ENCODE measurements at regions not wholly inside any gene's neighbourhood (a gene's known extent, or its start where the extent isn't known, plus 50 kb on each side); places are given as distances from the start of the nearest gene placed in this dataset.

- ATAC-seq = no peak
- no peak overlapping the region for H3K4me2 ChIP-seq (ENCODE audit: low read depth, low read length)
- in situ Hi-C loops (cut with HindIII; ENCODE audit: extremely low pct_ligation_motif_present, low pct_unique_long_range_greater_than_20kb) (no loop called here), intact Hi-C loops (cut with micrococcal nuclease; ENCODE audit: unreplicated experiment) (no loop called here)
- H3K27ac ChIP-seq (ENCODE audit: extremely low read length, insufficient read depth, low read length) = no peak overlapping the region
- TF ChIP-seq IRF9 (CRISPR knock-in tag; IDR thresholded peaks at IDR 0.05; ENCODE audit: borderline replicate concordance) (no peak), HNRNPK (IDR thresholded peaks at IDR 0.05; ENCODE audit: low read depth, low read length, poor library complexity, severe bottlenecking) (peak; percentile 90), ZNF567 (CRISPR knock-in tag; IDR thresholded peaks at IDR 0.05; ENCODE audit: borderline replicate concordance) (no peak), KDM5B (CRISPR knock-in tag; IDR thresholded peaks at IDR 0.05; ENCODE audit: borderline replicate concordance) (no peak)
- H2AFZ ChIP-seq (ENCODE audit: low read length) = no peak overlapping the region
- CTCF ChIA-PET (ENCODE audit: low intra/inter-chr PET ratio, low total read pairs) = no interaction called here
- H3K36me3 ChIP-seq (replicated peaks in 1 of 2; ENCODE audit: control insufficient read depth in 1 of 2, insufficient read depth in 2 of 2, low read length in 2 of 2) = no peaks in the 10 kb centered on the region
- no peak overlapping the region for H3K4me3 ChIP-seq (replicated peaks in 1 of 3; ENCODE audit: insufficient read depth in 1 of 3, low read depth in 2 of 3, low read length in 3 of 3)
- H4K20me1 ChIP-seq (ENCODE audit: insufficient read depth, low read length) = no peaks in the 10 kb centered on the region
- POLR2A ChIA-PET = no interaction called here
- WGBS (ENCODE audit: low lambda C conversion rate) = 15% methylated on average over 4 of the region's 4 CpGs
- H3K9me3 ChIP-seq (ENCODE audit: low read length) = no peaks in the 10 kb centered on the region
- no peak overlapping the region for H3K9ac ChIP-seq (ENCODE audit: insufficient read depth, low read depth, low read length)
- H3K27me3 ChIP-seq (ENCODE audit: control insufficient read depth in 1 of 2, insufficient read depth in 2 of 2, low read length in 2 of 2) = no peaks in the 10 kb centered on the region
- no peak for FAIRE-seq
- no peaks in the 10 kb centered on the region for H3K79me2 ChIP-seq (ENCODE audit: insufficient read depth, low read length)
- no peaks in the 10 kb centered on the region for H3K4me1 ChIP-seq (ENCODE audit: insufficient read depth, low read length)
- BruUV-seq (replicated peaks) = no TSS peak
- DNase-seq (ENCODE audit: low spot score) = no peak
Measured at GRCh38 chr4:120211408-120212015, 144.9 kb upstream of the MAD2L1 start.

GRCh38 chr4:120209706-120210105 lies 143.1 kb upstream of the MAD2L1 start:
- WGBS (ENCODE audit: low lambda C conversion rate) = 43% methylated on average over 4 of the region's 4 CpGs
- in situ Hi-C loops (cut with HindIII; ENCODE audit: extremely low pct_ligation_motif_present, low pct_unique_long_range_greater_than_20kb) = no loop called here

More at GRCh38 chr4:120209706-120210105, 143.1 kb upstream of the MAD2L1 start:
- no peaks in the 10 kb centered on the region for H3K27me3 ChIP-seq (ENCODE audit: control insufficient read depth in 1 of 2, insufficient read depth in 2 of 2, low read length in 2 of 2)
- H2AFZ ChIP-seq (ENCODE audit: low read length) = no peak overlapping the region
- H3K36me3 ChIP-seq (replicated peaks in 1 of 2; ENCODE audit: control insufficient read depth in 1 of 2, insufficient read depth in 2 of 2, low read length in 2 of 2) = no peaks in the 10 kb centered on the region
- FAIRE-seq (no peak), DNase-seq (ENCODE audit: low spot score) (no peak), ATAC-seq (no peak)
- no peaks in the 10 kb centered on the region for H3K4me1 ChIP-seq (ENCODE audit: insufficient read depth, low read length)
- ChIA-PET CTCF (ENCODE audit: low intra/inter-chr PET ratio, low total read pairs) (no interaction called here), POLR2A (no interaction called here)
- H3K9ac ChIP-seq (ENCODE audit: insufficient read depth, low read depth, low read length) = no peak overlapping the region
- H3K79me2 ChIP-seq (ENCODE audit: insufficient read depth, low read length) = no peaks in the 10 kb centered on the region
- no peak overlapping the region for H3K27ac ChIP-seq (ENCODE audit: extremely low read length, insufficient read depth, low read length)
- intact Hi-C loops (cut with micrococcal nuclease; ENCODE audit: unreplicated experiment) = no loop called here
- H4K20me1 ChIP-seq (ENCODE audit: insufficient read depth, low read length) = no peaks in the 10 kb centered on the region
- no peak overlapping the region for H3K4me2 ChIP-seq (ENCODE audit: low read depth, low read length)
- TF ChIP-seq ZNF292 (CRISPR knock-in tag; IDR thresholded peaks at IDR 0.05; ENCODE audit: borderline replicate concordance, low read depth) (no peak), HMGA1 (CRISPR knock-in tag; conservative IDR thresholded peaks at IDR 0.05) (no peak), ZNF263 (CRISPR knock-in tag; IDR thresholded peaks at IDR 0.05) (no peak), IRF9 (CRISPR knock-in tag; IDR thresholded peaks at IDR 0.05; ENCODE audit: borderline replicate concordance) (no peak), GTF3A (CRISPR knock-in tag; conservative IDR thresholded peaks at IDR 0.05) (no peak), HMGXB4 (CRISPR knock-in tag; IDR thresholded peaks at IDR 0.05; ENCODE audit: borderline replicate concordance in 1 of 2, low read depth in 1 of 2) (no peak), SNAPC2 (CRISPR knock-in tag; IDR thresholded peaks at IDR 0.05) (no peak), SRF (IDR thresholded peaks at IDR 0.05; ENCODE audit: low read depth, low read length) (peak; percentile 79; the same call in 1 of the 2 replicates)
- no peaks in the 10 kb centered on the region for H3K9me3 ChIP-seq (ENCODE audit: low read length)
- BruUV-seq (replicated peaks) = no TSS peak
- no peak overlapping the region for H3K4me3 ChIP-seq (replicated peaks in 1 of 3; ENCODE audit: insufficient read depth in 1 of 3, low read depth in 2 of 3, low read length in 3 of 3)

Data from HepG2 (cell line).